ENCODE measurements at regions not wholly inside any gene's neighbourhood (a gene's known extent, or its start where the extent isn't known, plus 50 kb on each side); places are given as distances from the start of the nearest gene placed in this dataset.

DNA sequence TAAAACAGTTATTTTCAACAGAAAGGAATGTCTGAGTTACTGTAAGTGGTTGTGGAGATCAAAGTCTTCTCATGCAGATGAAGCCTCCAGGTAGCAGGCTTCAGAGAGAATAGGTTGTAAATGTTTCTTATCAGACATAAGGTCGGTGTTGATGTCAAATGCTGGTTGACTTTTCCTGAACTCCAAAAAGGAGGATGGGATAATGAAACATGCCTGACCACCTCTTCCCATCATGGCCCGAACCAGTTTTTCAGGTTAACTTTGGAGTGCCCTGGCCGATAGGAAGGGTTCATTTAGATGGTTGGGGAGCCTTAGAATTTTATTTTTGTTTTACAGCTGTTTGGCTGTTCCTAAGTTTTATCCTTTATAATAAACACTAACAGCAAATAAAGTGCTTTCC lies 478.4 kb downstream of the ACTL7B start:
- 69 to 79% (median 75%) methylated on average over 3 of the region's 3 CpGs for WGBS, 4 donors

DNA sequence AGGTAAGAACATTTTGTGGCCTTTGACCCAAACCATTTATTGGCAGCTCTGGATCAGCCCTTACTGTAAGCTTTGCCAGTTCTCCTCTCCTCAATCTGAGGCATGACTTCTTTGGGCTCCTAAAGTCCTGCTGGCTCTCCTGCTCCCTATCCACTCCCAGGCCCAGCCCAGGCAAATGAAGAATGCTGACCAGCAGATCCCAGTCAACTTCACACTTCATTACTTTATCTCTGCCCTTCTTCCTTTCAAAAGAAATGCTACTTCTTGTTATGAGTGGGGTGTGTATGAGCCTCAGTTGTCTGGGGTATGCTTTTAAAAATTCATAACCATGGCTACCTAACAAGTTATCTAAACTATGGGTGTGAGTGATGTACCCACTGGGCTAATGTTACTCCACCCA lies 479.6 kb downstream of the ACTL7B start:
- intact Hi-C loops (cut with DNase I) = no loop called here
- Histone ChIP-seq H3K9me3 (replicated peaks in 1 of 3) (no peaks in the 10 kb centered on the region), H3K36me3 (replicated peaks in 1 of 2) (no peaks in the 10 kb centered on the region), H3K4me1 (replicated peaks in 1 of 2) (no peaks in the 10 kb centered on the region), H3K4me3 (no peak overlapping the region), H3K27me3 (no peaks in the 10 kb centered on the region), H3K27ac (no peak overlapping the region)
- TF ChIP-seq POLR2A (IDR thresholded peaks at IDR 0.05) = no peak
- TF ChIP-seq, protein P1, sequence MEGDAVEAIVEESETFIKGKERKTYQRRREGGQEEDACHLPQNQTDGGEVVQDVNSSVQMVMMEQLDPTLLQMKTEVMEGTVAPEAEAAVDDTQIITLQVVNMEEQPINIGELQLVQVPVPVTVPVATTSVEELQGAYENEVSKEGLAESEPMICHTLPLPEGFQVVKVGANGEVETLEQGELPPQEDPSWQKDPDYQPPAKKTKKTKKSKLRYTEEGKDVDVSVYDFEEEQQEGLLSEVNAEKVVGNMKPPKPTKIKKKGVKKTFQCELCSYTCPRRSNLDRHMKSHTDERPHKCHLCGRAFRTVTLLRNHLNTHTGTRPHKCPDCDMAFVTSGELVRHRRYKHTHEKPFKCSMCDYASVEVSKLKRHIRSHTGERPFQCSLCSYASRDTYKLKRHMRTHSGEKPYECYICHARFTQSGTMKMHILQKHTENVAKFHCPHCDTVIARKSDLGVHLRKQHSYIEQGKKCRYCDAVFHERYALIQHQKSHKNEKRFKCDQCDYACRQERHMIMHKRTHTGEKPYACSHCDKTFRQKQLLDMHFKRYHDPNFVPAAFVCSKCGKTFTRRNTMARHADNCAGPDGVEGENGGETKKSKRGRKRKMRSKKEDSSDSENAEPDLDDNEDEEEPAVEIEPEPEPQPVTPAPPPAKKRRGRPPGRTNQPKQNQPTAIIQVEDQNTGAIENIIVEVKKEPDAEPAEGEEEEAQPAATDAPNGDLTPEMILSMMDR (IDR thresholded peaks at IDR 0.05) = no peak
- DNase-seq = no peak

More for the DNA sequence above, 478.4 kb downstream of the ACTL7B start:
- Histone ChIP-seq H3K36me3 (replicated peaks in 1 of 2) (no peaks in the 10 kb centered on the region), H3K9me3 (replicated peaks in 1 of 3) (no peaks in the 10 kb centered on the region), H3K27ac (no peak overlapping the region), H3K4me3 (no peak overlapping the region), H3K4me1 (replicated peaks in 1 of 2) (no peaks in the 10 kb centered on the region), H3K27me3 (no peaks in the 10 kb centered on the region)
- no peak for DNase-seq
- intact Hi-C loops (cut with DNase I) = no loop called here
- no peak for TF ChIP-seq POLR2A (IDR thresholded peaks at IDR 0.05)
- TF ChIP-seq, protein P1 (IDR thresholded peaks at IDR 0.05) = no peak

DNA sequence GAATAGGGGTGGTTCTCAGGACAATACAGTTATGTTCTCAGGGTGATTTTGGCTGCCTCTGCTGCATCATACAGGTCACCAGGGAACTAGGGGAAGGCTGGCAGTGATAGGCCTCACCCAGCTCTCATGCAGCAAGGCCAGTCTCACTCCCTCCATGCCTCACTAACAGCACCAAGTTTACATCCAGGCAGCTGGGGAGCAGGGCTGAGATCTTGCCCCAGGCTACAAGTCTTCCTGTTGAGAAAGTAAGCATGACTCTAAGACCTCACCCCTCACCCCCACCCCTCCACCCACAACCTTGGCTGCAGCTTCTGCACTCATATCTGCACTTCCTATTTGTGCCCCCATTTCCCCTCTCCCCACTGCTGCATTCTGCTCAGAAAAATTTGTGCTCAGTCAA lies 481.2 kb downstream of the ACTL7B start:
- intact Hi-C loops (cut with DNase I) = no loop called here
- H3K36me3 ChIP-seq (replicated peaks in 1 of 2) = no peaks in the 10 kb centered on the region
- no peaks in the 10 kb centered on the region for H3K27me3 ChIP-seq
- H3K4me1 ChIP-seq (replicated peaks in 1 of 2) = no peaks in the 10 kb centered on the region
- no peak overlapping the region for H3K4me3 ChIP-seq
- H3K27ac ChIP-seq = no peak overlapping the region
- TF ChIP-seq, protein P1 (IDR thresholded peaks at IDR 0.05) = no peak
- no peak for TF ChIP-seq POLR2A (IDR thresholded peaks at IDR 0.05)
- H3K9me3 ChIP-seq (replicated peaks in 1 of 3) = no peaks in the 10 kb centered on the region
- DNase-seq = no peak

DNA sequence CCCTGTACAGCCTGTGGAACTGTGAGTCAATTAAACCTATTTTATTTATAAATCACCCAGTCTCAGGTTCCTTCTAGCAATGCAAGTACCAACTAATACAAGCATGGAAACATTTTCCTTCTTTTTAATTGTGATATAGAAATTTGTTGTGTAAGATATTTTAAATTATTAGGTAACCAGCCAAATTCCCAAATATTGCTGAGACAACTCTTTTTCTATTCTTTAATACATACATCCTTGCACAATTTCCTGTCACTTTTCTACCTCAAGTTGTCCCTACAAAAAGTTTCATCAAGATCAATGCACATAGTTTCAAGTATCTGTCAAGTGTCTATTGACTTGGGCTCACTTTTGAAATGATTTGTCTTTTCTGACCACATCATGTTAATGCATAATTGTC lies 488.6 kb downstream of the ACTL7B start:
- Histone ChIP-seq H3K36me3 (replicated peaks in 1 of 2) (no peaks in the 10 kb centered on the region), H3K4me1 (replicated peaks in 1 of 2) (no peaks in the 10 kb centered on the region), H3K9me3 (replicated peaks in 1 of 3) (no peaks in the 10 kb centered on the region), H3K27ac (no peak overlapping the region), H3K27me3 (no peaks in the 10 kb centered on the region), H3K4me3 (no peak overlapping the region)
- intact Hi-C loops (cut with DNase I) = no loop called here
- DNase-seq = no peak
- TF ChIP-seq POLR2A (IDR thresholded peaks at IDR 0.05) = no peak
- TF ChIP-seq, protein P1 (IDR thresholded peaks at IDR 0.05) = no peak

Data from adrenal gland (tissue), 9 donors.